CD4-positive, alpha-beta T cell treated with Interleukin-10 for 1 hour (primary cell): ENCODE measurements at regions not wholly inside any gene's neighbourhood (a gene's known extent, or its start where the extent isn't known, plus 50 kb on each side); places are given as distances from the start of the nearest gene placed in this dataset.

Experiments used
- DNase-seq: peaks from one replicate; pipeline ENCODE4 v3.0.0-alpha.2; 2020

DNA sequence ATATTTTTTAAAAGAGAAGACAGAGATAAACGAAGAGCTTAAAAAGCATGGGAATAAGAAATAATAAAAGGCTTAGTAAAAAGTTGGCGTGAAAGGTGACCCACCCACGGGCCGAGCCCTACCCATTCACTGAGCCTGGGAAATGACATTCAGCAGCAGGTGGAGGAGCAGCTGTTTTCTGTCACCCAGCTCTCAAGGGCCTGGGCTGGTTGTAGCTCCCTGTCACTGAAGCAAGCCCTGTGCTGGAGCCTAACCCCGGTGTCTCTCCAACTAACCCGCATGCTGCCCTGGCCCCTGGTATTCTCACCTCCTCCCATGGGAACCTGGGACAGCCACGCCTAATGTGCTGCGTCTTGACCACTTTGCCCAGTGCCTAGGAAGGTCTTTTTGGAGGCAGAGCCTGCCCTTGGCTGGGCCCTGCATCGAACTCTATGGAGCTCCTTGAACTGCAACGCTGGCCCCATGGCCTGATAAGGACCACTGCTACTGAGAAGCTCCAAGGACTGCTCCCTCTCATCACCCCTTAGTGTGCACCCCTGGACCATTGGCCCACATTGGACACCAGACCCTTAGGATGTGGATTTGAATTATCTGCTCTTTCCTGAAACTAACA lies 68.8 kb upstream of the IYD start:
- DNase-seq, result no peak

DNA sequence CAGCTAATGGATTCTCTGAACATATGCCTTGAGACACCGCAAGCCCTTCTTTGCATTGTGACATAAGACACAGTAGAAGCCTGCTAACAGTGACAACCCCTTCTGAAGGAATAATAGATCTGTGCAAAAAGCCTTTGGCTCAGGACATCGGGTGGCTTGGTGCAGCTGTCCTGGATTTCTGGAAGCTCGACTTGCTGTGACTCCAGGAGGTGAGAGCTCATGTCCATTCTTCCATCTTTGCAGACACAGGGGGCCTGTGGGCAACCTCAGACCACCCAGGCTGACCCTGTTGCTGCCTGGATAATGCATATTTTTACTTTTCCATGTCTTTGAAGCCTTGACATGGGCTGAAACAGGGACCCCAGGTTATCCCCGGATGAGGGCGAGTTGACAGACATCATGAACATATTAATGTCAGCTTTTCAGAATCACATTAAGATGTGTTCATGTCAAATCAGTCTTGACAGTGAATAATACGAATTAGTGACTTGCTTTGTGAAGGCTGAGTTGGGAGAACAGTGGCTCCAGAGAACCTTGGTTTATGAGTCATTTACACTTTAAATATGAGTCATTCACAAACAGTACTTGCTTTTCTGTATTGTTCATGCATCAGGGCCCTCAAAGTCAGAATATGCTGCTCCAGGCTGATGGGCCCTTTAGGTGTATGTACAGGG lies 66.8 kb upstream of the IYD start:
- DNase-seq, result no peak

DNA sequence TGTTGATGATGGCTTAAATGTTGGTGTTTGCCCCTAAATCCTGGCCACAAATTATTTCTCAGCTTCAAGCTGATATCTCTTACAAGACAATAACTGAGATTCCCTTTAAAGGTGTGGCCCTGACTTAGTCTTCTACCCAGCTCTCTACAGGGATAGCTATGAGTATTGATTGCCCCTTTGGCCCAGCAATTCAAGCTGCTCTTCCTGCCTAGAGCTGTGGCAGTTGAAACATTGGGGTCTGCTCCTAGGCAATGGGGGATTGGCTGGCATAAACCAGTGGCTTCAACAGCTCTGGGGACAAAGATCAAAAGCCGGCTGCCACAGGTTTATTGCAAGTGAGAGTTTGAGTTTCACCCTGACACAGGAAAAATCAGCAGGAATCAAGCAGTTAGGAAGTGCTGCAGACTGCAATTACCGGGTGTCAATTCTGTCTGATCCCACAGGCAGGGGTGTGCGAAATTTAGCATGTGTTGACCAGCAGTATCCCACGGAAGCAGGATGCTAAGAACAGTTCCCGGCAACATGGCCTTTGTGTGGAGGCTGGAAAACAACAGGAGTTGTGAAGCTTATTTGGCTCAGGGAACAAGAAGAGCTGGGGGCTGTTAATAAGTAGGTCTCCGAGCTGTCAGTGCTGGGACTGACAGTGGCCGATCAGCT lies 66.2 kb upstream of the IYD start:
- no peak for DNase-seq

DNA sequence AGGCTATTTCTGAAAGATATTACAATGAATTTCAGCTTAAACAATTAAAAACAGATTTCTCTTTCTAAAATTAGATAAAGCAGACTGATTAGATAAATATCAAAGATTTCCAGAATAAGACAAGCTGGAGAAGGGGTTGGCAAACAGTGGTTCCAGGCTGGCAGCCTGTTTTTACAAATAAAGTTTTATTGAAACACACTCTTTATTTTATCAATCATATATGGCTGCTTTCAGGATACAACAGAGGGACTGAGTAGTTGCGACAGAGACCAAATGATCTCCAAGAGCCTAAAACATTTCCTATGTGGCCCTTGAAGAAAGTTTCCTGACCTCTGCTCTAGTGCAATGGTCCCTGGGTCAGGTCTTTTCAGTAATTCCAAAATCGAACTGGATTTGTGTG lies 65.6 kb upstream of the IYD start:
- DNase-seq, result no peak

DNA sequence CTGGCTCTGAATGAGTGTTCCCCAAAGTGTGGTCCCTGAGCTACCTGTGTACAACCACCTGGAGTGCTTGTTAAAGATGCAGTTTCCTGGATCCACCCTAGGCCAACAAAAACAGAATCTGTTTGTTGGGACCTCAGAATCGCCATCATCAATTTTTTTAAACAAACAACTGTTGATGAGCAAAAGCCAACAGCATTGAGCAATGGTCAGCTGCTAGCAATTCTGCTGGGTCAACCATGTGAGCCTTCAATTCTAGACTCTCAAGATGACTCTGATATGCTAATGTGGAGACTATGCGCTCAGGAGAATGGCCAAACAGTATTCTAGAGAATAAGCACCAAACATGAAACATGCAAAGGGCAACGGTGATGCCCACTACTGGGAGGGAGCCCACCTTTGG lies 64.4 kb upstream of the IYD start:
- DNase-seq, result no peak

DNA sequence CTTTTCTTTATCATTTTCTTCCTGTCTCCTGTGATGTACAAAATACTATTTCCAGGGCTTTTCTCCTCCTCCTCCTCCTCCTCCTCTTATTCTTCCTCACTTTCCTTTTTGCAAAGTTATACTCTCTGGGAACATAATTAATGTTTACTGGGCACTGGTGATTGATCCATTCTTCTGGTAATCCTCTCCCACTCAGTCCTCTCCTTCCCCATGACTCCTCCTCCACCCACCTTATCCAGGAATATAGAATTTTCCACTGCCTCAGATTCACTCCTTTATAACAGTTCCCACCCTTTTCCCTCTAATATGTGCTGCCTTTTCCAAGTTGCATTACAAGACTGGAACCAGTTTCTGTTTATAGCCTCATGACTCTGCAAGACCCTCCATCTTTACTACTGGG lies 62.5 kb upstream of the IYD start:
- no peak for DNase-seq

DNA sequence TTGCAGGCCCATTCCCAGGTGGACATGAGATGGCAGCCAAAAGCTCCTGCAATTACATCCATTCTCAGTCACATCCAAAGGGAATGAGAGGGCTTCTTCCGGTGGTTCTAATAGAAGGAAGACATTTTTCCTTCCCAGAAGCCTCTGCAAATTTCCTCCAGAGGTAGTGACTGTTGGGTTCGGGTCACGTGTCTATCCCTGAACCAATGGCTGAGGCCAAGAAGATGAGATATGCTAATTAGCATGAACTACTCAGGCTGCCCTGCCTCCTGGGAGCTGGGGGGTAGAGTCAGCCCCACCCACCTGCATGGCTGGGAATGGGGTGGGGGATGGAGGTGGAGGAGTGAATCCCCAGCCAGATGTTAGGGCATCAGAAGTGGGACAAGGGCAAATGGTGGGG lies 61.3 kb upstream of the IYD start:
- no peak for DNase-seq

DNA sequence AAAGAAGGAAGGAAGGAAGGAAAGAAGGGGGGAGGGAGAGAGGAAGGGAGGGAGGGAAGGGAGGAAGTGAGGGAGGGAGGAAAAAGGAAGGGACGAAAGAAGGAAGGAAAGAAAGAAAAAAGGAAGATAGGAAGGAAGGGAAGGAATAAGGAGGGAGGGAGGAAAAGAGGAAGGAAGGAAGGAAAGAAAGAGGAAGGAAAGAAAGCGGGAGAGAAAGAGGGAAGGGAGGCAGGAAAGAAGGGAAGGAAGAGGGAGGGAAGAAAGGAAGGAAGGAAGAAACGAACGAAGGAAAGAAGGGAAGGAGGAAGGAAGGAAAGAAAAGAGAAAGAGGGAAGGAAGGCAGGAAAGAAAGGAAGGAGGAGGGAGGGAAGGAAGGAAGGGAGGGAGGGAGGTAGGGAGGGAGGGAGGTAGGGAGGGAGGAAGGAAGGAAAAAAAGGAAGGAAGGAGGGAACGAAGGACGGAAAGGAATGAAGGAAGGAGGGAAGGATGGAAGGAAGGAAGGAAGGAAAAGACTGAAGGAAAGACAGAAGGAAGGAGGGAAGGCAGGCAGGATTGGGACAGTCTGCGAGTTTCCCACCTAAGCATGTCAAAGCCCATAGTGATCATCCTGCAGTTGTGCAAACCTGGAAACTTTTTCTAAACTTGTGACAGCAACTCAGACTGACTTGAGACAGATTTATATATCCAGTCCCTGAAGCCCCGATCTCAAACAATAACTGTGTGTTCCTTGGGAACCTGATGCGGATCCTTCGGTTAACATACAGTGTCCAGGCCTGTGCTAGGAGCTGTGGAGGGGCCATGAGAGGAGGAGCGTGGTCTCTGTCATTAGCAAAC lies 59.8 kb upstream of the IYD start:
- DNase-seq, result no peak

DNA sequence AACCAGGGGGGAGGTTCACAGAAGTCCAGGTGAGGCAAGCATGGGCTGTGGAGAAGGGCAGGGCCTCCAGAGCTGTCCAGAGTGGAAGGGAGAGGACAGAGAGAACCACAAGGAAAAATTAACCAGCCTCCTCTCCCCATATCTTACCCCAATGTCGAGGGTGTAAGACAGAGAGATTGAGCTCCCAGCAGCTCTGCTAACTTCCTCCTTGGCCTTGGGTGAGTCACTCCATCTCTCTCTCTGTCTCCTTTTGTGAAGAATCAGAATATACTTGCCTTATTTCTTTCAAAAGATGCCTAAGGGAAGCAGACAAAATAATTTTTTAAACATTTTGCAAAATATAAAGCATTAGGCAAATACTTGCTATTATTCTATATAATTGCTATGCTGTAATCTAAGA lies 58.3 kb upstream of the IYD start:
- DNase-seq, result peak; percentile 24

DNA sequence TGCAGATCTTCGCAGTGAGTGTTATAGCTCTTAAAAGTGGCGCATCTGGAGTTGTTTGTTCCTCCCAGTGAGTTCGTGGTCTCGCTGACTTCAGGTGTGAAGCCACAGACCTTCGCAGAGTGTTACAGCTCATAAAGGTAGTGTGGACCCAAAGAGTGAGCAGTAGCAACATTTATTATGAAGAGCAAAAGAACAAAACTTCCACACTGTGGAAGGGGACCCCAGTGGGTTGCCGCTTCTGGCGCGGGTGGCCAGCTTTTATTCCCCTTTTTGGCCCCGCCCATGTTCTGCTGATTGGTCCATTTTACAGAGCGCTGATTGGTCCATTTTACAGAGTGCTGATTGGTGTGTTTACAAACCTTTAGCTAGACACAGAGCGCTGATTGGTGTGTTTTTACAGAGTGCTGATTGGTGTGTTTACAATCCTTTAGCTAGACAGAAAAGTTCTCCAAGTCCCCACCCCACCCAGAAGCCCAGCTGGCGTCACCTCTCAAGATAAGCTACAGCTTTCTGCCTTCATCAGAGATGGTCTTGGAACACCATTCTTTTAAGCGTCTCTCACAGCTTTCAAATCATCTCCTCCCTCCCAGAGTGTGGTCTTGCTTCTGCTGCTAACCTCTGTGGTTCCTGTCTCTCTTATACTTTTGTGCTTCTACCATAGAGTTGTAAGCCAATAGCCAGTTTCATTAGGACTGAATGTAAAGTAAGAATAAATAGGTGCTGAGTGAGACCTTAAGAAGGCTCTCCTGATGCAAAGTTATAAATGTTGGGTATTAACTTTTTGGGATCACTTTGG lies 57.5 kb upstream of the IYD start:
- DNase-seq, result peak; percentile 60

DNA sequence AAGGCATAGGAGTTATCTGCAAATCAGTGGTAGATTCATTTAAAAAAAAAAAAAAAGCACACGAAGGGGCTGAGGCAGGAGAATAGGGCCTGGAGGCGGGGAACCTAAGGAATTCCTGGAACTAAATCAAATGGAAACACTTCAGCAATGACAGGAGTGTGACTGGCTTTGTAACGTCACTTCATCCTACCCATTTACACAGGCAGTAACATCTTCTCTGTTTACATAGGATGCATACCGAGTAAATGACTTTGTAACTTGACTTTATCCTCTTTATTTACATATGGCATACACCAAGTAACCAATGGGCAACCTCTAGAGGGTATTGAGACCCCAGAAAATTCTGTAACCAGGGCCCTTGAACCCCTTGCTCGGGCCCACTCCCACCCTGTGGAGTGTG lies 56.4 kb upstream of the IYD start:
- DNase-seq, result no peak

DNA sequence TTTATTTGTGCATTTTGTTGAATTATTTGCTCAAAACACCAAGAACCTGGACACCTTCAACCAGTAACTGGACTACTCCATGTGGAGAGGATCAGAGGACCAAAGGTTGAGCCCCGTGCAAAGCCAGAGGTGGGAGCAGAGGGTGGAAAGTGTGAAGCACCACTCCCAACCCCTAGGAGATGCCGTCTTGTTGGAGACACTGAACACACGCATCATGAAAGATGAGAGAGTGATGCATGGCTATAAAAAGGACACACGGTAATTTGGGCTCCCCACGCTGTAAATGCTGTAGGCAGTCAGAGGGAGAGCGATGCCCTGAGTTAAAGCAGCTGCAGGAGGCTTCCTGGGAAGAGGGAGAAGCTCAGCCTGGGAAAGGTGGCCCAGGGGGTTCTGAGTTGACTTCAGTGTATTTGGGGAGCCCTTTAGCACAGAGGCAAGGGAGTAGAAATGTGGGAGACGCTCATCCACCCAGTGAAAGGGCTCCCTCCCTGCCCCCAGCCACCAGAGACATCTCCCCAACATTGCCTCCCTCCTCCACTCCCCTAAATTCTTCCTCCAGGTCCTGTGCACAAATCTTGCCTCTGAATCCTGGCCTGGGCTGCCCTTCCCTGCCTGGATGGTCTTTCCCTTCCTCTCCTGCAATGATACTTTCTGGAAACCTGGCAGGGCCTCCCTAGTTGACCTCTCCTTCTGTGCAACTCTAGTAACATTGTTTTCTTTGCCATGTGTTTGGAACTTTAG lies 55.8 kb upstream of the IYD start:
- no peak for DNase-seq

DNA sequence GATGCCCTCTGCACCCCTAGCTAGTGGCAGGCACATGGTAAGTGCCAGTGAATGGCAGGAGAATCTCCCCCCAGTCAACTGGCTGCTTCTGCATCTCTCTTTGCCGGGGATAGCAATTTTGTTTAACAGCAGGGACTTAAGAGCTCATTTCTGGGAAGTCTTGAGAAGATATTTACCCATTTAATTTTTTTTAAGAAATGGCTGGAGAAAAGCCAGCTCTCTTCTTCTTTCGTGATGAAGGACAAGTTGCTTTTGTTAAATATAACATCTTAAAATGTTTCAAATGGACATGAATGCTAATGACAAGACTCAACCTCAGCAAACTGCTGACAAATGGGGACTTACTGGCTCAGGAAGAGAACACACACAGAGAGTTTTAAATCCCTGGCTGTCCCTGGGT lies 55.0 kb upstream of the IYD start:
- no peak for DNase-seq

DNA sequence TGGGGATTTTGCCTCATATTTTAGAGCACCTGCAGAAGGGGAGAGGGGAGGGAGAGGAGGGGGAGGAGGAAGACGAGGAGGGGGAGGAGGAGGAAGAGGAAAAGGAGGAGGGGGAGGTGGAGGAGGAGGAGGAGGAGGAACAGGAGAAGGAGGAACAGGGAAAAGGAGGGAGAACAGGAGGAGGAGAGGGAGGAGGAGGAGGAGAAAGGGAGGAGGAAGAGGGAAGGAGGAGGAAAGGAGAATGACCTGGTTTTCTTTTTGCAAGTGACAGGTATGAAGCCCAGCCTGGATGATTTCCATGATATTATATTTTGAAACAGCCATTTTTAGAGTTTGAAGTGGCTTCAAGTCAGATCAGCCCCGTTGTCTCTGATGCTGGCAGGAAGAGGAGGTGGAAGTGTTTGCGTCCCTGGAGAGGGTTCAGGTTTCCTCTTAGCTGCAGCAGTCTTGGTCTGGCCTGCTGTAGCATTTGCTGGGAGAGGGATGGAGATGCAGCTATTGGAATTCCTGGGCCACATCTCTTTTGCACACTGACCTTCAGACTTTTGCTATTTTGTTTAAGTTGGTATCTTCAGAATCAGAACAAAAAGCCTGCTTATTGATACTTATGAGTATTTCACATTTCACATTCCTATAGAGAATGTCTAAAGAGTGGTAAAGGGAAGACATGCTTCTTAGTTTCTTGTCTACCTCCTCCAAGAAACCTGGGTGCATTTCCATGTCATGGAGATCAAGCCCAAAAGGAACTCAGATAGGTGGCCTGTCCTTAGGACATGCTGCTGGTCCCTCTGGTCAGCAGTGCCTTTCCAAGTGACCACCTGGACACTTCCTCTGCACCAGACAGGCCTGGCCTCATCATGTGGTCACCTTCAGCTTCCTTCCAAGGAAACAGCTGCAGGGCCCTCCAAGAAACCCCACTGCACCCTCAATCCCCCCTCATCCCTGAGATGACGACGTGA lies 54.3 kb upstream of the IYD start:
- DNase-seq, result no peak

DNA sequence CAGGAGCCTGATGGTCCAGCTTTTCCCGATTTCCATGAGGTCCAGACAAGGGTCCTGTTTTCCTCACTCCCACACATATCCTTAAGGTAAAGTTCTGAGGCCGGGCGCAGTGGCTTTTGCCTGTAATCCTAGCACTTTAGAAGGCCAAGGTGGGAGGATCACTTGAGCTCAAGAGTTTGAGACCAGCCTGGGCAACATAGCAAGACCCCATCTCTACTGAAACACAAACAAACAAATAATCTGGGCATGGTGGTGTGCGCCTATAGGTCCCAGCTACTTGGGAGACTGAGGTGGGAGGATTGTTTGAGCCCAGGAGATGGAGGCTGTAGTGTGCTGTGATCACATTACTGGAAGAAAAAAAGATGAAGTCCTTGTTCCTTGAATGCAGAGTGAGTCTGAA lies 53.2 kb upstream of the IYD start:
- DNase-seq, result no peak

DNA sequence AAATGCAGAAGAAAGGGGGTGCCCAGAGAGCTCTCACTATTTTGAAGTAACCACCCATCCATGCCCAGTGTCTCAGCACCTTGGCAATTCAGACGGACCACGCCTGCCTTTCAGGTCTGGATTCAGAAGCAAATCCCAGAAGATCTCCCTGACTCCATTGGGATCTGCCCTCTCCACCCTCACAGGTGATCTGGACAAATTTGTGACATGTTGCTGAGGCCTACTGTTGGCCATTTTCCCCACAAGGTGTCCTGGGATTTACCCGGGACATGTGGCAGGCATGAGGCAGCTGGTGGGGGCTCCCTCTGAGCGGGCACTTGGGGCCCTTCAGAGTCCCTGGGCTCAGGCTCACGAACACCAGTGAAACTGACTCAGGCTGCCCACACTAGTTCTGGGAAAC lies 51.9 kb upstream of the IYD start:
- no peak for DNase-seq
